H7 (cell line): ENCODE measurements at regions not wholly inside any gene's neighbourhood (a gene's known extent, or its start where the extent isn't known, plus 50 kb on each side); places are given as distances from the start of the nearest gene placed in this dataset.
A peak's percentile ranks its signal among the peaks of the same experiment; 100 is the strongest.
"Not testable (repeated sequence)": the region's sequence is repeated elsewhere in the genome, so short reads cannot be mapped to it uniquely, and the experiment has no call there.

ENCODE experiments used
- DNase-seq: peaks from one replicate; pipeline ENCODE4 v3.0.0; 2012
- H3K27me3 ChIP-seq: 2 replicates; pipeline ENCODE4 v1.6.0; 2011; ENCODE audit warnings: mild to moderate bottlenecking, low read length; ENCODE audit not compliant: control insufficient read depth, insufficient read depth
- H3K36me3 ChIP-seq: replicated peaks from 2 replicates; pipeline ENCODE4 v1.5.1; 2011; ENCODE audit warnings: low read length; ENCODE audit not compliant: control insufficient read depth, insufficient read depth
- H3K4me3 ChIP-seq: 2 replicates; pipeline ENCODE4 v1.5.1; 2011; ENCODE audit warnings: low read depth, mild to moderate bottlenecking, control low read depth, low read length, moderate library complexity; ENCODE audit not compliant: insufficient read depth

GRCh38 chr1:204793259-204793914, 77.3 kb upstream of the NFASC start:
- DNase-seq = no peak
- H3K36me3 ChIP-seq = no peaks in the 10 kb centered on the region
- H3K4me3 ChIP-seq = no peak overlapping the region
- peaks cover 3% of the 10 kb centered on the region; the same call in 1 of the 2 replicates for H3K27me3 ChIP-seq

GRCh38 chr1:204796886-204797285, 73.8 kb upstream of the NFASC start:
- not testable (repeated sequence) for DNase-seq, H3K36me3 ChIP-seq, H3K27me3 ChIP-seq, H3K4me3 ChIP-seq

DNA sequence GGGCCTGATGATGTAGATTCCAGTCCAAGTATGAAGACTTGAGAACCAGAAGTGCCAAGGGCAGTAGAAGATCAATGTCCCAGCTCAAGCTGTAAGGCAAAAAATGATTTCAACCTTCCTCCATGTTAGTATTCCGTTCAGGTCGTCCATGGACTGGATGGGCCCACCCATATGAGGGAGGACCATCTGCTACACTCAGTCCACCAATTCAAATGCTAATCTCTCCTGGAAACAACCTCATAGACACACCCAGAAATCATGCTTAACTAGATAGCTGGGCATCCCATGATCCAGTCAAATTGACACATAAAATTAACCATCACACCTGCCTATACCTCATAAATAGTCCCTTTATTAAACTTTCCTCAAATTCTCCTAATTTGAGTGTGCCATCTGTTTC, 73.3 kb upstream of the NFASC start:
- Histone ChIP-seq H3K36me3 (no peaks in the 10 kb centered on the region), H3K4me3 (no peak overlapping the region), H3K27me3 (peaks cover 7% of the 10 kb centered on the region)
- DNase-seq = no peak

DNA sequence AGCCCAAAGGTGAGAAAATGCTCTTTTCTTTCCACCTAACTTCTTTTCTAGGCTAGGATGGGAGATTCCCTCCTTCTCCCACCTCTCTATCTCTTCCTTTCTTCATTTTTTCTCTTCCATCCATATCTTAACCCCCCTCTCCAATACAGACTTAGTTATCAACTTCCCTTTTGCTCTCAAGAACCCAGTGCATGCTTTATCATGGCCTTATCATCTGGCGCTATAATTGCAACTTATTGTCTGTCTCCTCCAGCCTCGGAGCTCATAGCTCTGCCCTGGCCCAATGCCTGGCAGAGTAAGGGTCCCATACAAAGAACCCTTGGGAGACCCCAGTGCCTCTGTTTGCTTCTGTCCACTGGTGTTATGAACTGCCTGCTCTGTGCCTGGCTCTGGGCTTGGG, 71.0 kb upstream of the NFASC start:
- peaks cover 7% of the 10 kb centered on the region for H3K27me3 ChIP-seq
- H3K36me3 ChIP-seq = no peaks in the 10 kb centered on the region
- H3K4me3 ChIP-seq = no peak overlapping the region
- no peak for DNase-seq

GRCh38 chr1:204801211-204801610, 69.5 kb upstream of the NFASC start:
- DNase-seq = no peak
- Histone ChIP-seq H3K4me3 (no peak overlapping the region), H3K36me3 (no peaks in the 10 kb centered on the region), H3K27me3 (peaks cover 7% of the 10 kb centered on the region)

GRCh38 chr1:204802401-204803175, 68.1 kb upstream of the NFASC start:
- Histone ChIP-seq H3K36me3 (no peaks in the 10 kb centered on the region), H3K4me3 (no peak overlapping the region), H3K27me3 (peaks cover 7% of the 10 kb centered on the region)
- no peak for DNase-seq

GRCh38 chr1:204803607-204804006, 67.1 kb upstream of the NFASC start:
- Histone ChIP-seq H3K27me3 (peaks cover 7% of the 10 kb centered on the region), H3K36me3 (no peaks in the 10 kb centered on the region), H3K4me3 (no peak overlapping the region)
- DNase-seq = no peak

GRCh38 chr1:204806943-204807687, 63.5 kb upstream of the NFASC start:
- no peaks in the 10 kb centered on the region for H3K36me3 ChIP-seq
- DNase-seq = peak; percentile 94

GRCh38 chr1:204809488-204809887, 61.2 kb upstream of the NFASC start:
- no peak overlapping the region for H3K4me3 ChIP-seq

More at GRCh38 chr1:204806943-204807687, 63.5 kb upstream of the NFASC start:
- H3K27me3 ChIP-seq = peaks cover 3% of the 10 kb centered on the region; the same call in 1 of the 2 replicates
- H3K4me3 ChIP-seq = peak overlapping the region; percentile 49

DNA sequence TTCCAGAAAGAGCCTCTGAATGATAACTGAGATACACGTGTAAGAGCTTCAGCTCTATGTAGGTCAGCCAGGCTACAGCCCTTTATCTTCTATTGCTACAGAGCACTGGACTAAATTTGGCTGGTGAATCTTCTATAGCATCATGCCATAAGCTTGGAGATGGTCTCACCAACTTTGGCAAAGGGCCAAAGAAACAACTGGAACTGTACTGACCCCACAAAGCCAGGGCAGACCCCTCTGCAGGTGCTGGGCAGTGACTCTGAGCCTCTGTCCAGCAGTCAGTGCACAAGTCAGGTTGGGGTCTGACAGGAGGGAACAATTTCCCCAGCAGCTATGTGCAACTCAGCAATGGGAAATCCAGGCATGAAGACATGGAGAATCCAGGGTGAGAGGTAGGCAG, 57.8 kb upstream of the NFASC start:
- no peak for DNase-seq
- Histone ChIP-seq H3K4me3 (no peak overlapping the region), H3K27me3 (no peaks in the 10 kb centered on the region), H3K36me3 (no peaks in the 10 kb centered on the region)

More at GRCh38 chr1:204809488-204809887, 61.2 kb upstream of the NFASC start:
- Histone ChIP-seq H3K36me3 (no peaks in the 10 kb centered on the region), H3K27me3 (no peaks in the 10 kb centered on the region; the same call in 1 of the 2 replicates)
- no peak for DNase-seq

- Histone ChIP-seq H3K4me3 (no peak overlapping the region), H3K27me3 (no peaks in the 10 kb centered on the region), H3K36me3 (no peaks in the 10 kb centered on the region)
- DNase-seq = no peak
These were observed 57.1 kb upstream of the NFASC start for GRCh38 chr1:204813522-204813921.

DNA sequence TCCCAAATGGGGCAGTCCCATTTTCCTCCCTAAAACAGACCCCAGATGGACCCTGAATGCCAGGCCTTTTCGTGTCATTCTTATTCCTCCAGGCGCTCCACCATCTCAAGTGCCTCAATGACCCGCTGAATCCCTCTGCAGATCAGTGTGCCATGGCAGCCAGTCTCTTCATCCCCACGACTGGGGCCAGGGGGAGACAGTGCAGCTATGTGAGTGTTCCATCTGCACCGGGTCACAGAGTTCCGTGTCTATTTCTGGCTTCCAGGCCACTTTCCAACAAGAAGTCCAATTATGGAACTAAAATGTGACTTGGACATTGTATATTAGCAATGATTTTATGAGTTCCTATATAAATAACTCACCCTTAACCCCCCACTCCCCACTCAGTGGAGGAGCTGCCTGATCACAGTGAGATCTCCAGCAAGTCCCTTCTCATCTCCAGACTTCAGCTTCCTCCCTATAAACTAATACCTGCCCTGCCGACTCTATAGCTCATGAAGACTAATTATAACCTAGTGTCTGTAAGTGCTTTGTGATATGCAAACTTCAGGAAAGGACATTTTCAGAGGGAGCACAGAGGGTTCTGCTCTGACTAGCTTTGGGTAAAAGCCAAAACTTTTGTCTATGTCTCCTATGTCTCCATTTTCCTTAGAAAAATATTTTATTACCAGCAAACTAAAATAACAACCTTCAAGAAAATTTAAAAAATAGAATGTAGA, 56.3 kb upstream of the NFASC start:
- no peaks in the 10 kb centered on the region for H3K36me3 ChIP-seq
- no peak for DNase-seq
- no peak overlapping the region for H3K4me3 ChIP-seq
- H3K27me3 ChIP-seq = no peaks in the 10 kb centered on the region

DNA sequence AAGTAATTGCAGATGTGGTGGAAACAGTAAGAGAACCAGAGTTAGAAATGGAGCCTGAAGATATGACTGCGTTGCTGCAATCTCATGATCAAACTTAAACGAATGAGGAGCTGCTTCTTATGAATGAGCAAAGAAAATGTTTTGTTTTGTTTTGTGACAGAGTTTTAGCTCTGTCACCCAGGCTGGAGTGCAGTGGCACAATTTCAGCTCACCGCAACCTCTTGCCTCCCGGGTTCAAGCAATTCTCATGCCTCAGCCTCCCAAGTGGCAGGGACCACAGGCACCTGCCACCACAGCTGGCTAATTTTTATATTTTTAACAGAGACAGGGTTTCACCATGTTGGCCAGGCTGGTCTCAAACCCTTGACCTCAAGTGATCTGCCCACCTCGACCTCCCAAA, 53.3 kb upstream of the NFASC start:
- Histone ChIP-seq H3K36me3 (no peaks in the 10 kb centered on the region), H3K27me3 (no peaks in the 10 kb centered on the region), H3K4me3 (no peak overlapping the region)
- no peak for DNase-seq

DNA sequence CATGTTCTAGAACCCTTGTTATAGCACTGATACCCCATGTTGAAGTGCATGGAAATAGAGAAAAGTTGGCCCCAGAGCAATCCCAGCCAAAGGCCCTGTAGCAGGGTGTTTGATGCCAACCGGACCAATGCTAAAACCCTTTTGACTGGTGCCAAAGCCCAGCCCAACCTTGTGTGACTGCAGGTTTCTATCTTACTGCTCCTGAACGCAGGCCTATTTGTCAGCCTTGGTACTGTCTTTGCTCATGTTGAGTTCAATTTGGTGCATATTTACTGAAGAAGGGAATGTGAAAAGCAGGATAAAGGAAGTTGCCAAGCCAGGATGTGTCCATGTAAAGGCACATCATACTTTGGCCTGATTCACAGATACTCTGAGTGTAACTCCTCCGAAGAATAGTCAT, 51.7 kb upstream of the NFASC start:
- no peak for DNase-seq
- Histone ChIP-seq H3K36me3 (no peaks in the 10 kb centered on the region), H3K27me3 (no peaks in the 10 kb centered on the region; the same call in 1 of the 2 replicates), H3K4me3 (no peak overlapping the region)
